ENCODE measurements at regions not wholly inside any gene's neighbourhood (a gene's known extent, or its start where the extent isn't known, plus 50 kb on each side); places are given as distances from the start of the nearest gene placed in this dataset.

- Histone ChIP-seq H3K9me2 (replicated peaks; ENCODE audit: control insufficient read depth, low read length) (no peaks in the 10 kb centered on the region), H3K27me3 (ENCODE audit: control insufficient read depth, low read length) (peaks cover 24% of the 10 kb centered on the region), H3K27ac (ENCODE audit: low read depth, low read length) (no peak overlapping the region), H3K9me3 (ENCODE audit: control insufficient read depth, insufficient read depth, low read length) (no peaks in the 10 kb centered on the region), H3K4me2 (ENCODE audit: low read length) (no peak overlapping the region), H3K36me3 (ENCODE audit: control insufficient read depth, low read length) (no peaks in the 10 kb centered on the region), H3F3A (ENCODE audit: control insufficient read depth, insufficient read depth) (no peaks in the 10 kb centered on the region), H3K4me1 (ENCODE audit: control insufficient read depth, low read length) (no peaks in the 10 kb centered on the region), H3K79me2 (ENCODE audit: control insufficient read depth, low read length) (no peaks in the 10 kb centered on the region), H3K4me3 (ENCODE audit: low read length) (no peak overlapping the region), H4K20me1 (ENCODE audit: control insufficient read depth, insufficient read depth, low read depth, low read length) (no peaks in the 10 kb centered on the region)
- TF ChIP-seq EZH2phosphoT487 (IDR thresholded peaks at IDR 0.05; ENCODE audit: borderline replicate concordance, low read length) = no peak
- no peak for TF ChIP-seq CTCF (IDR thresholded peaks at IDR 0.05; ENCODE audit: low read depth, low read length, poor library complexity, severe bottlenecking)
Observed at GRCh38 chr6:170011204-170012036, 260.0 kb downstream of the ERMARD start.

GRCh38 chr6:170010665-170011203, 259.3 kb downstream of the ERMARD start:
- Histone ChIP-seq H4K20me1 (ENCODE audit: control insufficient read depth, insufficient read depth, low read depth, low read length) (no peaks in the 10 kb centered on the region), H3K79me2 (ENCODE audit: control insufficient read depth, low read length) (no peaks in the 10 kb centered on the region), H3K4me3 (ENCODE audit: low read length) (no peak overlapping the region), H3K4me1 (ENCODE audit: control insufficient read depth, low read length) (no peaks in the 10 kb centered on the region), H3F3A (ENCODE audit: control insufficient read depth, insufficient read depth) (no peaks in the 10 kb centered on the region), H3K27ac (ENCODE audit: low read depth, low read length) (no peak overlapping the region), H3K27me3 (ENCODE audit: control insufficient read depth, low read length) (peaks cover 21% of the 10 kb centered on the region), H3K9me3 (ENCODE audit: control insufficient read depth, insufficient read depth, low read length) (no peaks in the 10 kb centered on the region; the same call in 1 of the 2 replicates), H3K9me2 (replicated peaks; ENCODE audit: control insufficient read depth, low read length) (no peaks in the 10 kb centered on the region), H3K36me3 (ENCODE audit: control insufficient read depth, low read length) (no peaks in the 10 kb centered on the region), H3K4me2 (ENCODE audit: low read length) (no peak overlapping the region)
- TF ChIP-seq CTCF (IDR thresholded peaks at IDR 0.05; ENCODE audit: low read depth, low read length, poor library complexity, severe bottlenecking) (no peak), EZH2phosphoT487 (IDR thresholded peaks at IDR 0.05; ENCODE audit: borderline replicate concordance, low read length) (no peak)

- Histone ChIP-seq H3K79me2 (ENCODE audit: control insufficient read depth, low read length) (no peaks in the 10 kb centered on the region), H3K9me2 (replicated peaks; ENCODE audit: control insufficient read depth, low read length) (no peaks in the 10 kb centered on the region), H3K27me3 (ENCODE audit: control insufficient read depth, low read length) (peaks cover 1% of the 10 kb centered on the region; the same call in 1 of the 2 replicates), H3K4me3 (ENCODE audit: low read length) (no peak overlapping the region), H3F3A (ENCODE audit: control insufficient read depth, insufficient read depth) (no peaks in the 10 kb centered on the region), H3K36me3 (ENCODE audit: control insufficient read depth, low read length) (no peaks in the 10 kb centered on the region), H3K4me2 (ENCODE audit: low read length) (no peak overlapping the region), H3K4me1 (ENCODE audit: control insufficient read depth, low read length) (no peaks in the 10 kb centered on the region), H3K9me3 (ENCODE audit: control insufficient read depth, insufficient read depth, low read length) (peaks cover 13% of the 10 kb centered on the region), H3K27ac (ENCODE audit: low read depth, low read length) (no peak overlapping the region), H4K20me1 (ENCODE audit: control insufficient read depth, insufficient read depth, low read depth, low read length) (no peaks in the 10 kb centered on the region)
- TF ChIP-seq EZH2phosphoT487 (IDR thresholded peaks at IDR 0.05; ENCODE audit: borderline replicate concordance, low read length) = no peak
- TF ChIP-seq CTCF (IDR thresholded peaks at IDR 0.05; ENCODE audit: low read depth, low read length, poor library complexity, severe bottlenecking) = no peak
Observed at GRCh38 chr6:170008294-170008785, 256.9 kb downstream of the ERMARD start.
